DMS153 (cell line): ENCODE measurements at regions not wholly inside any gene's neighbourhood (a gene's known extent, or its start where the extent isn't known, plus 50 kb on each side); places are given as distances from the start of the nearest gene placed in this dataset.

Experiments
- DNase-seq: peaks from one replicate; lab custom pipeline; 2025; lab: John Stamatoyannopoulos, UW

DNA sequence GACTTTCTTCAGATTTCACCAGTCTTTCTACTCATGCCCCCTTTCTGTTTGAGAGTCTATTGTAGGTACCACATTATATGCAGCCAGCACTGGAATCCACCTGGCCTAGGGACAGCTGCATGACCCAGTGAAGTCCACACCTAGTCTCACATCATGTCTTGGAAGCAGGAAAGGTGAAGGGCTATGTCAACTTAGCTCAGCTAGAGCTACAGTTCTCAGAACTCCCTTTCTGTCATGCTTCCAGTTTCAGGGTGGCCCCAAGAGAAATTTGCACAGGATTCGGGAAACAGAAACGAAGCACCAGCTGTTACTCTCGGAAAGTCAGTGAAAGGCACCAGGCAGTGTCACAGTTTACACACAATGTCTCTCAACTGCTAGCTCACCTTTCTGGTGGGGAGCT, 51.6 kb upstream of the NLRP1 start:
- DNase-seq, result no peak

DNA sequence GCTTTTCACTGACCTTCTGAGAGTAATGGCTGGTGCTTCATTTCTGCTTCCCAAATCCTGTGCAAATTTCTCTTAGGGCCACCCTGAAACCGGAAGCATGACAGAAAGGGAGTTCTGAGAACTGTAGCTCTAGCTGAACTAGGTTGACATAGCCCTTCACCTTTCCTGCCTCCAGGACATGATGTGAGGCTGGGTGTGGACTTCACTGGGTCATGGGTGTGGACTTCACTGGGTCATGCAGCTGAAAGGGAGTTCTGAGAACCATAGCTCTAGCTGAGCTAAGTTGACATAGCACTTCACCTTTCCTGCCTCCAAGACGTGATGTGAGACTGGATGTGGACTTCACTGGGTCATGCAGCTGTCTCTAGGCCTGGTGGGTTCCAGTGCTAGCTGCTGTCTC, 54.3 kb upstream of the NLRP1 start:
- DNase-seq, result no peak

- no peak for DNase-seq
Measured at GRCh38 chr17:5640726-5641125, 56.4 kb upstream of the NLRP1 start.

- no peak for DNase-seq
Measured at GRCh38 chr17:5642752-5643151, 58.4 kb upstream of the NLRP1 start.

- DNase-seq, result peak; percentile 2
Measured at GRCh38 chr17:5644065-5644464, 59.8 kb upstream of the NLRP1 start.

GRCh38 chr17:5651348-5651747, 67.0 kb upstream of the NLRP1 start:
- no peak for DNase-seq

- no peak for DNase-seq
Measured at GRCh38 chr17:5661491-5662125, 77.3 kb upstream of the NLRP1 start.

DNA sequence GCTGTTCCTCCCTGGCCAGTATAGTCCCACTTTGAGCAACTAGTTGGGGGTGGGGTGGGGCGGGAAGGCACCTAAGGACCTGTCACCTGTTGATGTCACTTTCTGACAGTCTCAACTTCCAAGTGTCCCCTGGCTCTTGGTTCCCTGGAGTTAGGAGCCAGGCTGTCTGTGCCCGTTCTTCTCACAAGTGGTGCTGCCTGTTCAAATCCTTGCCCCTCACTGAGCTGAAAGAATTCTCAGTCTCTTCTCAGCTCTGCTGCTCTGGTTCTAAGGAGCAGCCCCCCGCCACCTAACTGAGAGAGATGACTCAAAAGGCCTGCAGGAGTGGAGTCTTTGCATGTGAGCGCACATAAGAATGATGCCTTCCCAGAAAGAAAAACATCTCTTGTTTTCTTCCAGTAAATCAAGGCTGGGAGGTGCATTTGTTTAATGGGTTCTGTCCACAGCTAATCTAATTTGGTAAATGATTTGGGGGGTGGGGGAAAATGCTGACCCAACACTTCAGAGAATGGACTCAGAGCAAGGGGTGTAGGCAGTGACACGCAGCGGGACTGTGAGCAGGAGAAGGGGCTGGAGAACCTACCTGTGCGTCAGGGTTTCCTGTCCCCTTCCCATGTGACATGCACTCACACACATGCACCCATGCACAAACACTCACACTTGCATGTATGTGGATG, 78.2 kb upstream of the NLRP1 start:
- no peak for DNase-seq

DNA sequence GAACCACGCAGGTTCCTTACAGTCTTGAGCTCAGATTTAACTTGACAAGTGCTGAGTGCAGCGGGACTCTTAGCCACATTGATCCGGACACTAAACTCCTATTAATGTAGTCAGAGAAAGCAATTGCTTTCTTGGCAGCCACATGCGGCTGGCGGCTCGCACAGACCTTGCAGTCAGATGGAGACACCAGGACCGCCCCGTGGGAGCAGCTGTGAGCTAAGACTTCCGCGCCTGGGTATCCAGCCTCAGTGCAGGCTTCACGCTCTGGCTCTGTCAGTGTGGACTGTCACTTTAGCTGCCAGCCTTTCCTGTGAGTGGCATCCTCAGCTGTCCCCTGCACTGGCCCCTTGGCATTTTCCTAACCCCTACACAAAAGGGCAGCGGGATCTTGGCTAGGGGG, 80.9 kb upstream of the NLRP1 start:
- no peak for DNase-seq

GRCh38 chr17:5667871-5668270, 83.6 kb upstream of the NLRP1 start:
- no peak for DNase-seq

- DNase-seq, result no peak
Measured at GRCh38 chr17:5668557-5669138, 84.3 kb upstream of the NLRP1 start.

DNA sequence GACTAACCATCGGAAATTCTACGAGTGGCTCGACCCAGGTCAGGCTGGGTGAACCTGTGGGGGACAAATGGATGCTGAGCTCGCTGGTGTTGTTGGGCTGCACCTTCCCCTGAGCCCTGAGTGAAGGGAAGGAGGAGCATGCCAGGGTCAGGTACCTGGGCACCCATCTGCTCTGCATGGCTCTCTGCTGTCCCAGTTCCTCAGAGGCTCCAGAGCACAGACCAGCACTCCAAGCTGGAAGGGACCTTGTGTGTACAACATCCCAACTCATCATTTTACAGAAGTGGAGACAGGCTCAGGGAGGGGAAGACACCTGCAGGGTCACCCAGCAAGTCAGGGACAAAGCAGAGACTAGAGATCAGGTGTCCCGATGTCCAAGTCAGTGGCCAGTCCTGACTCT, 84.9 kb upstream of the NLRP1 start:
- no peak for DNase-seq

DNA sequence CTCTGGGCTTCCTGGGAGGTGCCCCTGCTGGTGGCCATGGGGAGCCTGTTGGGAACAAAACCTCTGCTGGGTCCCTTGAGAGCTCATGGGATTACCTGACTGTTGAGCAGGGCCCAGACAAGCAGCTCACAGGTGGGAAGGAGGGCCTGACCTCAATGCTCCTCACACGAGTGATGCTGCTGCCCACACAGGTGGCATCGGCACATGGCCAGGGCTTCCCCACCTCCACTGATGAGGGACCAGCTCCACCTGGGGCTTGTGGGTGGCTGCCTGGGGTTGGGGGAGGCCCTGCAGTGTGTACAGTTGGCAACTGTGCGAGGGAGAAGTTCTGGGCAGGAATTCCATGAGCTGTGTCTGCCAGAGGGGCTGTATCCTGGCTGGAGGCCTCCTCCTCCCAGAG, 87.8 kb upstream of the NLRP1 start:
- no peak for DNase-seq

DNA sequence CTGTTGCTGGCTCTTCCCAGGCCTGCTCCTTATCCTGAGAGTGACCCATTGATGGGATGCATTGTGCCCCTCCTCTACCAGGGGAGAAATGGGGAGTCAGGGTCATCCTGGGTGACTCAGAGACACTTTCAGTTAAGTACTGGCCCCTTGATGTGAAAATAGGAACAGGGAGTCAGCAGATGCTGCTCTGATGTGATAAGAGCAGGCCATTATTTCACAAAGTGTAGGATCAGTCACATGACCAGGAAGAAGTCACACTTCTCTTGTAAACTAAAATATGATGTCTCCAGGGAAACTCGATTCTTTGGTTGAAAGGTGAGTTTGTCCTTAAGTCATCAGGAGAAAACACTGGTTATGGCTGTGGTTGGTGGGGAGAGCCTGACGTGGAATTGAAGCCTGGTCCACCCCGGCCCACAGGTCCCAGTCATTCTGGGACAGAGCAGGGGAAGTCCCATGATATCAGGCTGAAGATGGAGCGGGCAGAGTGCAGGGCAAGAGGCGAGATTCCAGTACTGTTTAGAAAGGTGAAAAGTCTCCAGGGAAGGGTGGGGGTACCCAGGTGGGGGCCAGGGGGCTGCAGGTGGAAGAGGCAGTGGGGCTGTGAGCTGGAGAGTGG, 88.6 kb upstream of the NLRP1 start:
- no peak for DNase-seq

DNA sequence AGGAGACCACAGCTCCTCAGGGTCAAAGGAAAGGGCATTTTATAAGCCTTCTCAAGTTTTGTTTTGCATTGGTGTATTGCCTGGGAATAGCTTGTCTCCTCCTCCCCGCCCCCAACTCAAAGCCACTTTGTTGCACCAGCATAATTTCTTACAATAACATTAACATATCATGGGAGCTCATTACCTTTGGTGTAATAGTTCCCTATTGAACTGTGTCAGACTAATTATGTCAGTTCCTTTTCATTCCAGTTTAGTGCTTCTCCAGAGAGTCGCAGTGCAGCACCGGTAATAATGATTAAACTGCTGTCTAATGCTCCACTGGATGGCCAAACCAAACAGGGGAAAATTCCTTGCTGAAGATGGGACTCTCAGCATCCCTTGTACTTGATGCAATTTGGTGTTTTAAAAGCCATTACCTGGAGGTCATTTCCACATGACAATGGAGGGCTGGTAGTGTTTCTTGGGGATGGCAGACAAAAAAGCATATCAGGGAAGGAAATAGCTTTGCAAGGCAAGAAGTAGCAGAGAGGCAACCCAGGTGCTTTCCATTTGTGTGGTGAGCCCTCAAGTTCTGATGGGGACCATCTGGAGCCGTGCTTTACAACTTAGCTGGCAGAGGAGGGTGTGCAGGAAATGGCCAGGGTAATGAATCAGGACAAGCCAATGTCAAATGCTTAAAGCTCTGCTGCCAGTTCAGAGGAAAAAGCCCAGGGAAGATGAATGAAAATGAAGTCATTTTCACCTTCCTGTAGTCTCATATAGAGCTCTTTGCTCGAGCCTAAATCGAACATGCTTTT, 91.5 kb upstream of the NLRP1 start:
- no peak for DNase-seq

GRCh38 chr17:5677620-5678019, 93.3 kb upstream of the NLRP1 start:
- no peak for DNase-seq

DNA sequence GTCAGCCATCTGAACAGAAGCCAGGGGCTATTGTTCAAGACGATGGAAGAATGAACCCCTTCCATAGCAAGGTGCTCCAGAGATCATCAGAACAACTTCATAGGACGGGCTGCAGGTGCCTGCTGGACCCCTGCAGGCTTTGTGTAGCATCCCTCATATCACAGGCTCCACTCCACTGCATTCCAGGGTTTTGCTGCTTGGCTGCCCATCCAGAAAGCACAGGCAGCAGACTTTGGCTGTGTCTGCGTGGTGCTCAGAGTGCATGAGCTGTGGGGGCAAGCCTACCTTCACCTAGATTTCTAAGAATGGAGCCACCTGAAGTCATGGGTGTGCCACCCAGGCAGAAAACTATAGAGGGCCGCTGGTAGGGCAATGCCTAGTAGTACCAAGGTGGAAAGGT, 93.9 kb upstream of the NLRP1 start:
- DNase-seq, result no peak

GRCh38 chr17:5680766-5681165, 96.5 kb upstream of the NLRP1 start:
- DNase-seq, result no peak

DNA sequence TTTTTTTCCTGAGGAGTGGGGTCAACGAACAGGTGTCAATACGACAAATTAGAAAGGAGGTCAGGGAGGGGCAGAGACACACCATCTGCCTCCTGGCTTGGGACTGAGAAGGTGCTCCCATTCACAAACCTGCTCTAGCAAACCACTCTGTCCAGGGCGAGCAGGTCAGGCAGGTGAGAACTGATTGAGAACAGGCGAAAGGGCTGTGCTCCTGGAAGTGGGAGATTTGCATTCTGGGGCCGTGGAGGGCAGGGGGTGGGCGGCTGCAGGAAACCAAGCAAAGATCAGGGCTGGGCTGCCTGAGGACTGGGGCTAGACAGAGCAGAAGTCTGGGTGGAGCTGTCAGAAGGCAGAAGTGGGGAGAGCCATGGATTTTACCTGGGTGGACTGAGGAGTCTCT, 98.9 kb upstream of the NLRP1 start:
- DNase-seq, result no peak

DNA sequence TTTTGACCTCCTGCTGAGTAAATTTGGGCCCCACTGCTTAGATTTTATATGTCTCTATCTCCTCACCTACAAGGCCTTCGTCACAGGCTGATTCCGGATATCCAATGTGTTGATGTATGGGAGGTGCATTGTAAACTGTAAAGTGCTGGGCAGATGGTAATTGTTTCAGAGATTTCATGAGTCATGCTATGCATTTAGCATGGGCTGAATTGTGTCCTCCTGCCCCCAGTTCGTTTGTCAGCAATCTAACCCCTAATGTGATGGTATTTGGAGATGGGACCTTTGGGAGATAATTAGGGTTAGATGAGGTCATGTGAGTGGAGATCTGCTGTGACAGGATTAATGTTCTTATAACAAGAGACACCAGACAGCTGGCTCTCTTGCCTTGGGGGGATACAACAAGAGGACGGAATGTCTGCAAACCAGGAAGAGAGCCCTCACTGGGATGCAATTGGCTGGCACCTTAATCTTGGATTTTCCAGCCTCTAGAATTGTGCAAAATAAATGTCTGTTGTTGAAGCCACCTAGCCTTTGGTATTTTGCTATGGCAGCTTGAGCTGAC, 101.8 kb upstream of the NLRP1 start:
- DNase-seq, result no peak

- no peak for DNase-seq
Measured at GRCh38 chr17:5687646-5688045, 103.3 kb upstream of the NLRP1 start.

DNA sequence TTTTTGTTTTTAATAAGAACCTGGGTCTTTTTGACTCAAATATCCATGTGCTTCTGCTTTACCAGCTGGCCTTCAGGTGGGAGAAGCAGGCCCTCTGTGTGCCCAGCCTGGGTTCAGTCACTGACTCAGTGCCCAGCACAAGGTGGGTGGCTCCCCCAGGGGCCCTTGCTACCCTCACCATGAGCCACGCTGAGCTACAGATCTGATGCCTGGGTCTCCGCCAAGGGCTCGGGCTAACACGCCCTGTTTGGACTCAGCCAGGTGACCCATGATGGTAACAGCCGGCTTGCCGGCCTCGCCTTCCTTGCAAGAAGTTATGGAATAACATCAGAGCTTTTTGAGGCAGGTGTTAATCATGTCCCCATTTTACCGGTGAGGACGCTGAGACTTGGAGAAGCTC, 109.5 kb upstream of the NLRP1 start:
- DNase-seq, result no peak
